Testis (tissue), 2 donors: ENCODE measurements at regions not wholly inside any gene's neighbourhood (a gene's known extent, or its start where the extent isn't known, plus 50 kb on each side); places are given as distances from the start of the nearest gene placed in this dataset.

Source experiments
- POLR2A ChIP-seq: fragments of 450-650 bp; IDR thresholded peaks from one replicate; pipeline ENCODE4 v1.6.1; 2017; ENCODE audit warnings: antibody characterized with exemption, mild to moderate bottlenecking, moderate library complexity
- TF ChIP-seq, protein P1 (sequence below), 3 experiments: fragments of 450-650 bp in 2 of 3; fragments of 200-600 bp in 1 of 3; sonication (generic) in 1 of 3; IDR thresholded peaks; one replicate each; pipeline ENCODE4 v1.5.1; 2016 to 2019; ENCODE audit warnings: antibody characterized with exemption in 3 of 3, mild to moderate bottlenecking in 2 of 3, moderate library complexity in 1 of 3

DNA sequence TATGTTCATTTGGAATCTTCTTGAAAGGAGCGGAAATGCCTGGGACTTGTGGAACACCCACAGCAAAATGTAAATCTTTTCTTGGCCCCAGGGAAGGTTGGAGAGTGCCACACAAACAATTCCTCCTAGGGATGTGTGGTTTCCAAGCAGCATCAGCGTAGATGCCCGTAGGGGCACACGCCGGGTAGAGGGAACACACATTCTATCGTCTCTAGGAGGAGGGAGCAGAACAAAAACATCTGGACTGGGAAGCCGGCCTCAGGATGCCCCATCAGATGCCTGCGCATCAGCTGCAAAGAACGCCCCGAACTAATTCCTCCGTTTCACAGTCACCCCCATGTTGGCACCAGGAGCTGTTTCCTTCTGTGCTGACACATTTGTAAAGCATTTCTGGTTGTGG is 357.9 kb upstream of the ZFHX3 start:
- TF ChIP-seq, protein P1, sequence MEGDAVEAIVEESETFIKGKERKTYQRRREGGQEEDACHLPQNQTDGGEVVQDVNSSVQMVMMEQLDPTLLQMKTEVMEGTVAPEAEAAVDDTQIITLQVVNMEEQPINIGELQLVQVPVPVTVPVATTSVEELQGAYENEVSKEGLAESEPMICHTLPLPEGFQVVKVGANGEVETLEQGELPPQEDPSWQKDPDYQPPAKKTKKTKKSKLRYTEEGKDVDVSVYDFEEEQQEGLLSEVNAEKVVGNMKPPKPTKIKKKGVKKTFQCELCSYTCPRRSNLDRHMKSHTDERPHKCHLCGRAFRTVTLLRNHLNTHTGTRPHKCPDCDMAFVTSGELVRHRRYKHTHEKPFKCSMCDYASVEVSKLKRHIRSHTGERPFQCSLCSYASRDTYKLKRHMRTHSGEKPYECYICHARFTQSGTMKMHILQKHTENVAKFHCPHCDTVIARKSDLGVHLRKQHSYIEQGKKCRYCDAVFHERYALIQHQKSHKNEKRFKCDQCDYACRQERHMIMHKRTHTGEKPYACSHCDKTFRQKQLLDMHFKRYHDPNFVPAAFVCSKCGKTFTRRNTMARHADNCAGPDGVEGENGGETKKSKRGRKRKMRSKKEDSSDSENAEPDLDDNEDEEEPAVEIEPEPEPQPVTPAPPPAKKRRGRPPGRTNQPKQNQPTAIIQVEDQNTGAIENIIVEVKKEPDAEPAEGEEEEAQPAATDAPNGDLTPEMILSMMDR (IDR thresholded peaks at IDR 0.05), result no peak
- no peak for TF ChIP-seq POLR2A
